Transverse colon (tissue), 4 donors: ENCODE measurements at regions not wholly inside any gene's neighbourhood (a gene's known extent, or its start where the extent isn't known, plus 50 kb on each side); places are given as distances from the start of the nearest gene placed in this dataset.

Source experiments
- POLR2AphosphoS5 ChIP-seq, 3 donors: sonication (generic); formaldehyde crosslinking; IDR thresholded peaks; one replicate each; pipeline ENCODE4 v1.6.1; 2016; ENCODE audit warnings: antibody characterized with exemption in 3 of 3
- TF ChIP-seq, protein P1 (sequence below), 5 experiments: fragments of 200-600 bp in 3 of 5; fragments of 450-650 bp in 2 of 5; sonication (generic) in 3 of 5; IDR thresholded peaks; 1 replicate in 2 of 5; 2 replicates in 3 of 5; pipeline ENCODE4 v1.5.1; 2016 to 2017; ENCODE audit warnings: antibody characterized with exemption in 5 of 5, inconsistent platforms in 3 of 5, mild to moderate bottlenecking in 2 of 5, moderate library complexity in 1 of 5

DNA sequence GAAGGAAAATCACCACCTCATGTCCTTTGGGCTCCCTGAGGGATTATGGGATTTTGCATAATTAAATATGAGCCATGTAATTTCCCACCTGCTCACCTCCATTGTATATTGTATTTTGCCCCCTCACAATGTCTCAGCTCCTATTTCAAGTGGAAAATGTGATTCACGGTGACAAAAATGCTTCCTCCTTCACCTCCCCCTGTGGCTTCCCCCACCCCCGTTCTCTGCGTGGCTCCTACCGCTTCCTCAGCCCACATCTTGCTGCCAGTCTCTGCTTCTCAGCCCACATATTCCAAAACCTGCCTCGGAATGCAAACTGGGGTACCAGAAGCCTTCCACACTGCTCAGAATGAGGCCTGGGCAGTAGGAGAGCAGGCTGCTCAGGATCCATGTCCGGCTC lies 394.5 kb upstream of the C16orf82 start:
- no peak for TF ChIP-seq POLR2AphosphoS5 (IDR thresholded peaks at IDR 0.05)
- TF ChIP-seq, protein P1, sequence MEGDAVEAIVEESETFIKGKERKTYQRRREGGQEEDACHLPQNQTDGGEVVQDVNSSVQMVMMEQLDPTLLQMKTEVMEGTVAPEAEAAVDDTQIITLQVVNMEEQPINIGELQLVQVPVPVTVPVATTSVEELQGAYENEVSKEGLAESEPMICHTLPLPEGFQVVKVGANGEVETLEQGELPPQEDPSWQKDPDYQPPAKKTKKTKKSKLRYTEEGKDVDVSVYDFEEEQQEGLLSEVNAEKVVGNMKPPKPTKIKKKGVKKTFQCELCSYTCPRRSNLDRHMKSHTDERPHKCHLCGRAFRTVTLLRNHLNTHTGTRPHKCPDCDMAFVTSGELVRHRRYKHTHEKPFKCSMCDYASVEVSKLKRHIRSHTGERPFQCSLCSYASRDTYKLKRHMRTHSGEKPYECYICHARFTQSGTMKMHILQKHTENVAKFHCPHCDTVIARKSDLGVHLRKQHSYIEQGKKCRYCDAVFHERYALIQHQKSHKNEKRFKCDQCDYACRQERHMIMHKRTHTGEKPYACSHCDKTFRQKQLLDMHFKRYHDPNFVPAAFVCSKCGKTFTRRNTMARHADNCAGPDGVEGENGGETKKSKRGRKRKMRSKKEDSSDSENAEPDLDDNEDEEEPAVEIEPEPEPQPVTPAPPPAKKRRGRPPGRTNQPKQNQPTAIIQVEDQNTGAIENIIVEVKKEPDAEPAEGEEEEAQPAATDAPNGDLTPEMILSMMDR (IDR thresholded peaks at IDR 0.05), result no peak
